ENCODE measurements at regions not wholly inside any gene's neighbourhood (a gene's known extent, or its start where the extent isn't known, plus 50 kb on each side); places are given as distances from the start of the nearest gene placed in this dataset.

DNA sequence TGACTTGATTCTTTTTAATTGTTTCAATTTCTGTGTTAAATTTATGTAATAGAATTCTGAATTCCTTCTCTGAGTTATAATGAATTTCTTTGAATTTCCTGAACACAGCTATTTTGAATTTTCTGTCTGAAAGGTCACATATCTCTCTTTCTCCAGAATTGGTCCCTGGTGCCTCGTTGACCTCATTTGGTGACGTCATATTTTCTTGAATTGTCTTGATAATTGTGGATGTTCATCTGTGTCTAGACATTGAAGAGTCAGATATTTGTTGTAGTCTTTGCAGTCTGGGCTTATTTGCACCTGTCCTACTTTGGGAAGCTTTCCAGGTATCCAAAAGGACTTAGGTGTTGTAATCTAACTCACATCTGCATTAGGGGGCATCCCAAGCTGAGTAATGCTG, 111.4 kb upstream of the LRRTM4 start:
- no peak for DNase-seq (ENCODE audit: low spot score)
- Histone ChIP-seq H3K9me3 (no peaks in the 10 kb centered on the region), H3K27ac (no peak overlapping the region), H3K4me3 (no peak overlapping the region), H3K4me1 (ENCODE audit: control insufficient read depth in 1 of 2, low read depth in 2 of 2) (no peaks in the 10 kb centered on the region), H3K27me3 (replicated peaks; ENCODE audit: insufficient read depth) (no peaks in the 10 kb centered on the region), H3K36me3 (no peaks in the 10 kb centered on the region)
- TF ChIP-seq, protein P1, sequence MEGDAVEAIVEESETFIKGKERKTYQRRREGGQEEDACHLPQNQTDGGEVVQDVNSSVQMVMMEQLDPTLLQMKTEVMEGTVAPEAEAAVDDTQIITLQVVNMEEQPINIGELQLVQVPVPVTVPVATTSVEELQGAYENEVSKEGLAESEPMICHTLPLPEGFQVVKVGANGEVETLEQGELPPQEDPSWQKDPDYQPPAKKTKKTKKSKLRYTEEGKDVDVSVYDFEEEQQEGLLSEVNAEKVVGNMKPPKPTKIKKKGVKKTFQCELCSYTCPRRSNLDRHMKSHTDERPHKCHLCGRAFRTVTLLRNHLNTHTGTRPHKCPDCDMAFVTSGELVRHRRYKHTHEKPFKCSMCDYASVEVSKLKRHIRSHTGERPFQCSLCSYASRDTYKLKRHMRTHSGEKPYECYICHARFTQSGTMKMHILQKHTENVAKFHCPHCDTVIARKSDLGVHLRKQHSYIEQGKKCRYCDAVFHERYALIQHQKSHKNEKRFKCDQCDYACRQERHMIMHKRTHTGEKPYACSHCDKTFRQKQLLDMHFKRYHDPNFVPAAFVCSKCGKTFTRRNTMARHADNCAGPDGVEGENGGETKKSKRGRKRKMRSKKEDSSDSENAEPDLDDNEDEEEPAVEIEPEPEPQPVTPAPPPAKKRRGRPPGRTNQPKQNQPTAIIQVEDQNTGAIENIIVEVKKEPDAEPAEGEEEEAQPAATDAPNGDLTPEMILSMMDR (IDR thresholded peaks at IDR 0.05): no peak
- no peak for ATAC-seq (ENCODE audit: insufficient number of reproducible peaks, low FRiP score, low read depth)

DNA sequence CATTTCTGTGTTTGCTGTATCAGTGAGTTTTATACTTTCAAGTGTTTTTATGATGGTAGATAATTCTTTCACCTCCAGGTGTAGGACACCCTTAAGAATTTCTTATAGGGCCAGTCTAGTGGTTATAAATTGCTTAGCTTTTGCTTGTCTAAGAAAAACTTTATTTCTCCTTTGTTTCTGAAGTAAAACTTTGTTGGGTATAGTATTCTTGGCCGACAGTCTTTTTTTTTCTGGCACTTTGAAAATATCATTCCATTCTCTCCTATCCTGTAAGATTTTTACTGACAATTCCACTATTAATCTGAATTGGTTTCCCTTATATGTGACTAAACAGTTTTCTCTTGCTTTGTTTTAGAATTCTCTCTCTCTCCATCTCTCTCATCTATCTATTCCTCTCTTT, 118.7 kb upstream of the LRRTM4 start:
- H3K36me3 ChIP-seq: no peaks in the 10 kb centered on the region
- no peaks in the 10 kb centered on the region for H3K4me1 ChIP-seq (ENCODE audit: control insufficient read depth in 1 of 2, low read depth in 2 of 2)
- no peak for ATAC-seq (ENCODE audit: insufficient number of reproducible peaks, low FRiP score, low read depth)
- H3K27me3 ChIP-seq (replicated peaks; ENCODE audit: insufficient read depth): no peaks in the 10 kb centered on the region
- H3K27ac ChIP-seq: no peak overlapping the region
- no peak overlapping the region for H3K4me3 ChIP-seq
- no peak for DNase-seq (ENCODE audit: low spot score)
- TF ChIP-seq, protein P1 (IDR thresholded peaks at IDR 0.05): no peak
- peaks cover 4% of the 10 kb centered on the region for H3K9me3 ChIP-seq

DNA sequence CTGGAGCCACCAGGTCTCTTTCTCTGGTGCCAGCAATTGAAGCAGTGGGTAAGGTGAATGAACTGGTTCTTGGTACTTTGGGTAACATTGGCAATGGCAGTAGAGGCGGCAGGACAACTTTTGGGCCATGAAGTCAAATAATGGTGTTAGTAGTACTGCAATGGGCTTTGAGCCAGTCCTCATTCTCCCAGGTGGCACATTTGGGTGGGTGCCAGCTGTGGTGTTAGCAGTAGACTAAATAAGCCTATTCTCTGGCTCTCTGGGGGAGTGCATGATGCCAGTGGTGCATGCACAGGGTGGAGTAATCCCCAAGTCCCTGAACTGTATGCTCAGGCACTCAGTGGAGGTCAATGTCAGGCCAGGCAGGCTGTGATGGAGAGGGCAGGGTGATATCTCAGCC, 120.2 kb upstream of the LRRTM4 start:
- TF ChIP-seq, protein P1 (IDR thresholded peaks at IDR 0.05): no peak
- Histone ChIP-seq H3K27ac (no peak overlapping the region), H3K9me3 (peaks cover 4% of the 10 kb centered on the region), H3K27me3 (replicated peaks; ENCODE audit: insufficient read depth) (no peaks in the 10 kb centered on the region), H3K36me3 (no peaks in the 10 kb centered on the region), H3K4me1 (ENCODE audit: control insufficient read depth in 1 of 2, low read depth in 2 of 2) (no peaks in the 10 kb centered on the region), H3K4me3 (no peak overlapping the region)
- DNase-seq (ENCODE audit: low spot score) (no peak), ATAC-seq (ENCODE audit: insufficient number of reproducible peaks, low FRiP score, low read depth) (no peak)

DNA sequence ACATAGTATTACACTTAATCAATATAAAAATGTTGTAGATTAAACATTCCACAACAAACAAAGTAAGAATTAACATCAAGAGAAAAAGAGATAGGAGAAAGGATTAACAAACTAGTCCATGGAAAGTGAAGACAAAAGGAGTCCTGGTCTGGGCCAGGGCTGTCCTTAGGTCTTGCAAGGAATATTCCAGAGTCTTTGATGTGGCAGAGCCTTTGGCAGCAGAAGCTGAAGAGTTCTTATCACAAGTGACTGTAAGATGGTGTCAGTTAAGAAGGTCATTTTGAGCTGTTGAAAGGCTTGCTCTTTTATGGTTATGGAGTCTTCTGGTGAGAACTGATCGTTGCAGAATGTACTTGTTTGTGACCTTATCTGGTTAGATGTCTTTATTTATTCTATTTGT, 127.7 kb upstream of the LRRTM4 start:
- ATAC-seq (ENCODE audit: insufficient number of reproducible peaks, low FRiP score, low read depth) (no peak), DNase-seq (ENCODE audit: low spot score) (no peak)
- Histone ChIP-seq H3K27me3 (replicated peaks; ENCODE audit: insufficient read depth) (no peaks in the 10 kb centered on the region), H3K4me3 (no peak overlapping the region), H3K4me1 (ENCODE audit: control insufficient read depth in 1 of 2, low read depth in 2 of 2) (no peaks in the 10 kb centered on the region), H3K9me3 (no peaks in the 10 kb centered on the region), H3K36me3 (no peaks in the 10 kb centered on the region), H3K27ac (no peak overlapping the region)
- TF ChIP-seq, protein P1 (IDR thresholded peaks at IDR 0.05): no peak

DNA sequence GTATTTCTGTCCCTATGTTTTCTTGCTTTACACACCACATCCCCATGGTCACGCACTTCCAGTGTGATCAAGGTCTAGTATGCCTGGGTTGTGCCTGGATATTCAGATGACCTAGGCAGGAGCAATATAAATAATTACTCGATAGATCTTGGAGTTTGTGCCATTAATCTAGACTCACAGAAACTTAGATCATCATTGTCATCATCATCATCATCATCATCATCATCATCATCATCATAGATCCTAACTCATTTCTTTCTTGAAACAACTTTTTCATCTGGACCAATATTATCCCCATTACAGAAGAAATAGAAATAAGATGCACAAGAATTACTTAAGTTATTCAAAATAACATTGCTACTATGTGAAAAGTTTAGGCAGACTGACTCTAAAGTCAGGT, 130.3 kb upstream of the LRRTM4 start:
- Histone ChIP-seq H3K4me3 (no peak overlapping the region), H3K36me3 (no peaks in the 10 kb centered on the region), H3K9me3 (no peaks in the 10 kb centered on the region), H3K27me3 (replicated peaks; ENCODE audit: insufficient read depth) (no peaks in the 10 kb centered on the region), H3K27ac (no peak overlapping the region), H3K4me1 (ENCODE audit: control insufficient read depth in 1 of 2, low read depth in 2 of 2) (no peaks in the 10 kb centered on the region)
- TF ChIP-seq, protein P1 (IDR thresholded peaks at IDR 0.05): no peak
- ATAC-seq (ENCODE audit: insufficient number of reproducible peaks, low FRiP score, low read depth) (no peak), DNase-seq (ENCODE audit: low spot score) (no peak)
